PC-9 (cell line): ENCODE measurements at regions not wholly inside any gene's neighbourhood (a gene's known extent, or its start where the extent isn't known, plus 50 kb on each side); places are given as distances from the start of the nearest gene placed in this dataset.

Source experiments
- BruUV-seq: library from RNA; stranded (reverse); fragments of 400-500 nt; replicated peaks from 2 replicates; lab custom pipeline; 2021; lab: Mats Ljungman, UMichigan
- CTCF ChIA-PET: fragments of 300-600 bp; sonication (Branson Sonifier 250); formaldehyde crosslinking; loops from one replicate; lab custom pipeline; 2022; ENCODE audit warnings: antibody characterized with exemption; lab: Charles Lee
- POLR2A ChIA-PET: fragments of 300-600 bp; sonication (Branson Sonifier 250); formaldehyde crosslinking; loops from one replicate; lab custom pipeline; 2022; ENCODE audit warnings: antibody characterized with exemption; ENCODE audit not compliant: unreplicated experiment; lab: Charles Lee
- DNase-seq, 2 experiments: peaks; one replicate each; pipeline versions ENCODE4 v3.0.0 to v3.0.0-alpha.2; 2015 to 2022; ENCODE audit warnings: mixed read lengths in 1 of 2
- H2AFZ ChIP-seq: fragments of 200-600 bp; sonication (generic); 2 replicates; pipeline ENCODE4 v1.8.1; 2017; ENCODE audit warnings: antibody characterized with exemption
- H3F3A ChIP-seq: fragments of 200-600 bp; sonication (generic); 2 replicates; pipeline ENCODE4 v1.8.1; 2017; ENCODE audit warnings: antibody characterized with exemption, mild to moderate bottlenecking, low read depth; ENCODE audit not compliant: insufficient read depth
- H3K27ac ChIP-seq: fragments of 200-600 bp; sonication (generic); 2 replicates; pipeline ENCODE4 v1.6.1; 2016; ENCODE audit warnings: mixed run types
- H3K27me3 ChIP-seq: fragments of 200-600 bp; sonication (generic); 2 replicates; pipeline ENCODE4 v1.6.1; 2016; ENCODE audit warnings: low read depth, mixed run types; ENCODE audit not compliant: insufficient read depth
- H3K36me3 ChIP-seq: fragments of 200-600 bp; sonication (generic); 2 replicates; pipeline ENCODE4 v1.6.1; 2016; ENCODE audit warnings: low read depth, mixed run types
- H3K4me1 ChIP-seq: fragments of 200-600 bp; sonication (generic); replicated peaks from 2 replicates; pipeline ENCODE4 v1.6.1; 2016; ENCODE audit warnings: mixed run types; ENCODE audit not compliant: insufficient read depth
- H3K4me2 ChIP-seq: fragments of 200-600 bp; sonication (generic); 2 replicates; pipeline ENCODE4 v1.6.1; 2017; ENCODE audit warnings: mixed run types
- H3K4me3 ChIP-seq: fragments of 200-600 bp; sonication (generic); 2 replicates; pipeline ENCODE4 v1.6.1; 2016; ENCODE audit warnings: mixed run types
- H3K79me2 ChIP-seq: fragments of 200-600 bp; sonication (generic); 2 replicates; pipeline ENCODE4 v1.6.1; 2017; ENCODE audit warnings: low read depth, mixed run types
- H3K9me2 ChIP-seq: fragments of 200-600 bp; sonication (generic); 2 replicates; pipeline ENCODE4 v1.8.1; 2017; ENCODE audit warnings: mild to moderate bottlenecking; ENCODE audit not compliant: insufficient read depth
- H3K9me3 ChIP-seq: fragments of 200-600 bp; sonication (generic); 2 replicates; pipeline ENCODE4 v1.8.1; 2016; ENCODE audit warnings: low read depth; ENCODE audit not compliant: insufficient read depth
- H4K20me1 ChIP-seq: fragments of 200-600 bp; sonication (generic); 2 replicates; pipeline ENCODE4 v1.8.1; 2017; ENCODE audit not compliant: insufficient read depth
- EZH2 ChIP-seq: fragments of 200-600 bp; sonication (generic); IDR thresholded peaks from 2 replicates; pipeline ENCODE4 v1.8.0; 2017; ENCODE audit warnings: antibody characterized with exemption, low read depth
- intact Hi-C: fragments of 100-400 bp; cut with micrococcal nuclease; formaldehyde crosslinking; loops from one replicate; pipeline ENCODE4 v1.10.0; 2022; ENCODE audit not compliant: unreplicated experiment
- TF ChIP-seq, protein P1 (sequence below): fragments of 200-600 bp; sonication (generic); conservative IDR thresholded peaks from 2 replicates; pipeline ENCODE4 v1.6.1; 2017; ENCODE audit warnings: mixed run types, antibody characterized with exemption, mild to moderate bottlenecking, moderate library complexity

- peaks cover 8% of the 10 kb centered on the region for H3K4me1 ChIP-seq
- TF ChIP-seq, protein P1, sequence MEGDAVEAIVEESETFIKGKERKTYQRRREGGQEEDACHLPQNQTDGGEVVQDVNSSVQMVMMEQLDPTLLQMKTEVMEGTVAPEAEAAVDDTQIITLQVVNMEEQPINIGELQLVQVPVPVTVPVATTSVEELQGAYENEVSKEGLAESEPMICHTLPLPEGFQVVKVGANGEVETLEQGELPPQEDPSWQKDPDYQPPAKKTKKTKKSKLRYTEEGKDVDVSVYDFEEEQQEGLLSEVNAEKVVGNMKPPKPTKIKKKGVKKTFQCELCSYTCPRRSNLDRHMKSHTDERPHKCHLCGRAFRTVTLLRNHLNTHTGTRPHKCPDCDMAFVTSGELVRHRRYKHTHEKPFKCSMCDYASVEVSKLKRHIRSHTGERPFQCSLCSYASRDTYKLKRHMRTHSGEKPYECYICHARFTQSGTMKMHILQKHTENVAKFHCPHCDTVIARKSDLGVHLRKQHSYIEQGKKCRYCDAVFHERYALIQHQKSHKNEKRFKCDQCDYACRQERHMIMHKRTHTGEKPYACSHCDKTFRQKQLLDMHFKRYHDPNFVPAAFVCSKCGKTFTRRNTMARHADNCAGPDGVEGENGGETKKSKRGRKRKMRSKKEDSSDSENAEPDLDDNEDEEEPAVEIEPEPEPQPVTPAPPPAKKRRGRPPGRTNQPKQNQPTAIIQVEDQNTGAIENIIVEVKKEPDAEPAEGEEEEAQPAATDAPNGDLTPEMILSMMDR = no peak
- no peak for TF ChIP-seq EZH2
- ChIA-PET CTCF (no interaction called here), POLR2A (no interaction called here)
- H3K79me2 ChIP-seq = no peaks in the 10 kb centered on the region
- H3K27ac ChIP-seq = no peak overlapping the region
- H3K36me3 ChIP-seq = no peaks in the 10 kb centered on the region
- no peaks in the 10 kb centered on the region for H3F3A ChIP-seq
- H3K4me3 ChIP-seq = no peak overlapping the region
- H4K20me1 ChIP-seq = no peaks in the 10 kb centered on the region
- intact Hi-C loops = no loop called here
- H3K9me2 ChIP-seq = no peaks in the 10 kb centered on the region
- no peaks in the 10 kb centered on the region for H3K27me3 ChIP-seq
- no peak overlapping the region for H3K4me2 ChIP-seq
- BruUV-seq = no TSS peak
- H3K9me3 ChIP-seq = peaks cover 6% of the 10 kb centered on the region; the same call in 1 of the 2 replicates
- no peak overlapping the region for H2AFZ ChIP-seq
- no peak for DNase-seq
Observed at GRCh38 chr17:68780596-68780995, 174.6 kb downstream of the ABCA8 start.

DNA sequence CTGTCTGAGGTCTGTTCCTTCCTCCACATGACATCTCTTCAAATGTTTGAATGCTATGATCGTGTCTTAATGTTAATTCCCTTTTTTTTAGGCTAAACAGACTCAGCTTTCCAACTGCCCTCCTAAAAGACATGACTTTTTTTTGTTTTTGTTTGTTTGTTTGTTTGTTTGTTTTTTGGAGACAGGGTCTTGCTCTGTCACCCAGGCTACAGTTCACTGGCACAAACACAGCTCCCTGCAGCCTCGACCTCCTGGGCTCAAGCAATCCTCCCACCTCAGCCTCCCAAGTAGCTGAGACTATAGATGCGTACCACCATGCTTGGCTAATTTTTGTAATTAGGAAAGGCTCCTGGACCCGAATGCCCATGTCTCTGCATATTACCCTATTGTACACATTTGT is 176.5 kb downstream of the ABCA8 start:
- Histone ChIP-seq H3K36me3 (no peaks in the 10 kb centered on the region), H3K27me3 (no peaks in the 10 kb centered on the region), H3K4me2 (no peak overlapping the region), H3K9me2 (no peaks in the 10 kb centered on the region), H4K20me1 (no peaks in the 10 kb centered on the region), H3K27ac (no peak overlapping the region), H3F3A (no peaks in the 10 kb centered on the region), H3K79me2 (no peaks in the 10 kb centered on the region), H3K4me3 (no peak overlapping the region), H3K4me1 (peaks cover 3% of the 10 kb centered on the region), H3K9me3 (peaks cover 6% of the 10 kb centered on the region; the same call in 1 of the 2 replicates), H2AFZ (no peak overlapping the region)
- POLR2A ChIA-PET = no interaction called here
- CTCF ChIA-PET = no interaction called here
- no TSS peak for BruUV-seq
- TF ChIP-seq, protein P1 = no peak
- no peak for TF ChIP-seq EZH2
- no peak for DNase-seq
- intact Hi-C loops = loop anchor here (10.0 kb wide), 1 partner anchor 746 kb away; no protein-coding TSS in a partner anchor

DNA sequence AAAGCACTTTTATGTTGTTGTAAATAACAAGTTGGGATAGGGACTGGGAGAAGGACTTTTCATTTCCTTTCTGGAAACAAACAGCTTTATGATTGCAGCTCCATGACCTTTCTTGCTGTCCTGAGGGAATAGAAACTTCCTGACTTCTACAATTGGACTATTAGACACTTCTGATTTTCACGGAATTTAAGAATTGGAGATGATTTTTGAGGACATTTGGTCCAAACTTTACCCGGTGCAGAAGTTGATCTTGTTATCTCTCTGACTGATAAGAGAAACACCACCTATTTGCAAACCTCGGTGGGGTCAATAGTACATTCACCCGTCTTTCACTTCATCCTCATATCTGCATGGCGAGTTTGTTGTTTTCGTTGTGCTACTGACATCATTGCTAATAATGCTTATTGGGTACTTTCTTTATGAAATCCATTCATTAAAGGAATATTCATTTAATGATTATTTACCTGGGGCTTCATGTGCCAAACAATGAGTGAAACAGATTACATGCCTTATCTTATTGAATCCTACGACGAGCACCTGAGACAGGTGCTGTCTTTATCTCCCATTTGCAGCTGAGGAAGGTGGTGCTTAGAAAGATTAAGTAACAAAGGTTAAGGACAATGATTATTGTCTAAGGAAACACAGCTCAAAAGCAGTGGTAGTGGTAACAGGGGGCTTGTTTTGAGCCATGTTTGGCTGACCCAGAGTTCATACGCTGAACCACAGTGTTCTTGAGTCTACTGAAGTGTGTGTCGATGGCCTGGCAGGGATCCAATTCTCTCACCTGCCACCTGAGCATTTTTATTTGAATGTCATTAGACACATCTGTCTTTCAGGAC is 176.9 kb upstream of the FAM20A start:
- ChIA-PET CTCF (no interaction called here), POLR2A (no interaction called here)
- Histone ChIP-seq H3K9me2 (no peaks in the 10 kb centered on the region), H3K9me3 (peaks cover 6% of the 10 kb centered on the region; the same call in 1 of the 2 replicates), H3K4me1 (no peaks in the 10 kb centered on the region), H3K4me2 (no peak overlapping the region), H3K27ac (no peak overlapping the region), H3K27me3 (no peaks in the 10 kb centered on the region), H3K79me2 (no peaks in the 10 kb centered on the region), H2AFZ (no peak overlapping the region), H3K36me3 (no peaks in the 10 kb centered on the region), H3F3A (no peaks in the 10 kb centered on the region), H4K20me1 (no peaks in the 10 kb centered on the region), H3K4me3 (no peak overlapping the region)
- no peak for DNase-seq
- BruUV-seq = no TSS peak
- TF ChIP-seq EZH2 = no peak
- TF ChIP-seq, protein P1 = no peak
- intact Hi-C loops = loop anchor here (1.0 to 10.0 kb wide), 3 partner anchors 195 to 747 kb away; no protein-coding TSS in a partner anchor
